HG02642 (cell line): ENCODE measurements at regions not wholly inside any gene's neighbourhood (a gene's known extent, or its start where the extent isn't known, plus 50 kb on each side); places are given as distances from the start of the nearest gene placed in this dataset.
"Not testable (repeated sequence)": the region's sequence is repeated elsewhere in the genome, so short reads cannot be mapped to it uniquely, and the experiment has no call there.

Experiments used
- ATAC-seq: cut with Tn5 transposase; IDR thresholded peaks from one replicate; pipeline ENCODE4 v1.9.1; 2021; ENCODE audit warnings: mild to moderate bottlenecking; ENCODE audit not compliant: unreplicated experiment, poor library complexity

GRCh38 chr6:14502551-14502950 lies 385.0 kb downstream of the CD83 start:
- ATAC-seq, result no peak

GRCh38 chr6:14505401-14505800 lies 387.8 kb downstream of the CD83 start:
- ATAC-seq, result no peak

- ATAC-seq, result no peak
Measured at GRCh38 chr6:14506656-14507246, 389.2 kb downstream of the CD83 start.

GRCh38 chr6:14509120-14509519 lies 391.5 kb downstream of the CD83 start:
- no peak for ATAC-seq

GRCh38 chr6:14510038-14510437 lies 392.5 kb downstream of the CD83 start:
- ATAC-seq, result no peak

GRCh38 chr6:14511061-14511586 lies 393.6 kb downstream of the CD83 start:
- ATAC-seq, result no peak

DNA sequence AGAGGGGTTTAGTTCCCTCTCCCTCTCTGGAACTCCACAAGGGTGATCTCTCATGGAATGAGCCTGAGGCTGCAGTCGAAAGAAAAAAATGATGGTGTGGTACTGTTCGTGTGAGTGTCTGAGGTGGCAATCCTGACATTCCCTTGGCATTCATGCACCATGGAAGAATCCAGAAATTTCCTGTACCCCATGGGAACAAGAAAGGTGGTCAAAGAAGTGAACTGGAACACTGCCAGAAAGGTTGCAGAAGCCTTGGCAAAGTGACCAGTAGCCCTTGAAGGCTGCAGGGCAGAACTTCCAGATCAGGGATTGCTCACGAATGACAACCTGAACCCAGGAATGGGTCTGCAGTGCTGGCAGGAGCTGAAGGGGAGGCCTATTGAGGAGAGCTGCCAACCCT lies 394.7 kb downstream of the CD83 start:
- ATAC-seq, result no peak

DNA sequence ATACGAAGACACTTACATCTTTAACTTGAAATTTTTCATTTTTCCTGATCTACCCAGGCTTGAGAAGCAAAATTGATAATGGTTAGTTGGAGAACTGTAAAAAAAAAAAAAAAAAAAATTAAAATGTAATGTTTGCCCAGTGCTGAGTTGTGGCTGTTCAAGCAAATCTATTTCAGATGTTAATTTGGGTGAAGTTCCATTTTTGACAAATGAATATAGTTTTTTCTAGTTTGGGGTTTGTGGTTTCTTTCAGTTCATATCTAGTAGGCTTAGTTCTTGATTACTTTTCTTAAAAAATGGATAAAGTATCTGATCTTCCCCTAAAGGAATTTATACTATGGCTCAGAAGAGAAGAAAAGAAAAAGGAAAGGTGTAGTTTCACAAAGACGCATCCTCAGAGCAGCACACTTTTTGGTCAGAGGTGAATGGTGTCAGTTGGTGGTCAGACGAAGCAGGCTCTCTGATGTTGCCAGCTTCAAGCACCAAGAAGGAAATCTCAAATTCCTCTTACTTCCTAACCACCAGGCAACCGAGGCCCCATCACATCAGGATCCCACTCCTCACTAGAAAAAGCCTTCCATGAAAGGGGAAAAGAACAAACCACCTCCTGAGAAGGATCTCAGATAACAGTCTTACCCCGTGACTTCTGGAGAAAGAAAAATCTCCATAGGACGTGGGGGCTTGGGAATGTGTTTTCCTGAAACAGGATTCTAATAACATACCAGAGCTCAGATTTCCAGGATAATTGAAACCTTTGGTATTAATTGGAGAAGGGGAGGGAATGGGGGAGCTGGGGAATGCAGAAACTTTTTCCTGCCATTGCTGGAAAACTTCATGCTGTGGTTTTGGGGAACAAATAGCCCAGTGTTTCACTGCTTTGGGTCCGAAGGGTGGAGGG lies 396.2 kb downstream of the CD83 start:
- ATAC-seq, result no peak

- no peak for ATAC-seq
Measured at GRCh38 chr6:14516956-14517355, 399.4 kb downstream of the CD83 start.

DNA sequence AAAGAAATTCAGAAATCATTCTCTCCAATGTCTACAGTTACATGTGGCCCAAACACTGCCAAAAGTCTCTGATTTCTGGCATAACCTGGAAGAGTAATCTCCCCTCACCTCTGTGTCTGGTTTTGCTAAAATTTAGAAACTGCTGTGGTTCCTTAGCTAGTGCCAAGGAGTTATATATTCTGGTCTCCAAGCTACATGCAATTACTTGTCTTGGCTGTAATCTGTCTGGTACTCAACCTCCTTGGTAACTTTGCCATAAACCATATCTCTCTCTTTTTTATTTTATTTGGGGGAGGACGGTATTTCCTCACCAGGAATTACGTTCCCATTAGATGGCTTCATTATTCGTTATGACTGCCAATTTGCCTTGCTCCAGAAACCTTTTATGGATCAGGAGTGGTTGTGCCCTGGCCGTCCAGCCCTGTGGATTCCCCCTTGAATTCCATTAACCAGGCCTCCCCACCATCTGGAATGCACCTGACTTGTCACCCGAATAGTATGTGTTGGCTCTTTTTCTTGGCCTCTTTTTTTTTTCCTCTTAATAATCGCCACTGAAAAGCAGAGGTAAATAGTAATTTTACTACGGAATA lies 400.0 kb downstream of the CD83 start:
- ATAC-seq, result no peak

- ATAC-seq, result no peak
Measured at GRCh38 chr6:14518515-14519217, 401.1 kb downstream of the CD83 start.

- ATAC-seq, result no peak
Measured at GRCh38 chr6:14520029-14520428, 402.5 kb downstream of the CD83 start.

- ATAC-seq, result no peak
Measured at GRCh38 chr6:14520536-14520935, 403.0 kb downstream of the CD83 start.

DNA sequence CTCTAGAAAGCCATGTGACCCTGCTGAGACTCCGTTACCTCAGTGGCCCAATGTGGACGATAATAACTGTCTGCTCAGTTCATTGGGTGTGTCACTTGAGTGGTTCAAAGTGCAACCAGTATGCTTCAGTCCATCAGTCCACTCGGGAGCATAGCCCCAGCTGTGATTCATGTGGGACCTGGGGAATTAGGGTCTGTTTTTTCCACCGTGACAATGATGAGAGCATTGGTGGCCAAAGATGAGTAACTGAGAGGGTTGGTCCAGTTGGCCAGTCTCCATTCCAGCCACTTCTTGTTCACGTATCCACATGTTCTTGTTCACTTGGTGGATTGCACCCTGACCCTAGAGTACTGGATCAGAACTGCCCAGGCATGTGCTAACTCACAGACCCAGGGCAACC lies 403.6 kb downstream of the CD83 start:
- no peak for ATAC-seq

DNA sequence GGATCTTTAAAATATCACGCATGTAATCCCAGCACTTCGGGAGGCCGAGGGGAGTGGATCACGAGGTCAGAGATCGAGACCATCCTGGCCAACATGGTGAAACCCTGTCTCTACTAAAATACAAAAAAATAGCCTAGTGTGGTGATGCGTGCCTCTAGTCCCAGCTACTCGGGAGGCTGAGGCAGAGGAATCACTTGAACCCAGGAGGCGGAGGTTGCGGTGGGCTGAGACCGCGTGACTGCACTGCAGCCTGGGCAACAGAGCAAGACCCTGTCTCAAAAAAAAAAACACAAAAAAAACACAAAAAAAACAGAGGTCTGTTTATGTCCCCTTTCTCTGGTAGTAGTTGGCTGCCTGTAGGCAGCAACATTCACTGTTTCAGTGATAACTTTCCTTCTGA lies 404.3 kb downstream of the CD83 start:
- not testable (repeated sequence) for ATAC-seq

- no peak for ATAC-seq
Measured at GRCh38 chr6:14524319-14524718, 406.7 kb downstream of the CD83 start.

- no peak for ATAC-seq
Measured at GRCh38 chr6:14530385-14530784, 412.8 kb downstream of the CD83 start.

- no peak for ATAC-seq
Measured at GRCh38 chr6:14533446-14533845, 415.9 kb downstream of the CD83 start.

- no peak for ATAC-seq
Measured at GRCh38 chr6:14537030-14537429, 419.5 kb downstream of the CD83 start.

DNA sequence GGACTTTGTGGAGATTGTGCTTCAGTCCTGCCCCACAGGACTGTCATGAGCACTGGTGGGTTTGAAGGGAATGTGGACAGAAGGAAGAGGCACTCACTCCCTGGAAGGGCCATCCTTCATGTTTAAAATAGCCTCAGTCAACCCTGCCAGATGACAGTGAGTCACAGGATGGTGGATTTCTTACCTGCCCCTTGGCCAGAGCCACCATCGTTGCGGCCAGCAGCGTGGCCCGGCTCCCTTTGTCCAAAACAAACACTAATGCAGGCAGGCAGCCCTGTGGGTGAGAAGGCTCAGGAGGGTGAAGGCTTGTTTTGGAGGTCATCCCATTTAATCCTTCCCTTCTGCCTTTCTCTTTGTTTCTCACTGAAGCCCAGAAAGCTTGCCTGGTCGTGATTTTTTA lies 422.7 kb downstream of the CD83 start:
- no peak for ATAC-seq
